Progenitor cell of endocrine pancreas (in vitro differentiated cells): ENCODE measurements at regions not wholly inside any gene's neighbourhood (a gene's known extent, or its start where the extent isn't known, plus 50 kb on each side); places are given as distances from the start of the nearest gene placed in this dataset.

Experiments used
- DNase-seq: peaks from one replicate; pipeline ENCODE4 v3.0.0; 2021; ENCODE audit warnings: low spot score; ENCODE audit not compliant: unreplicated experiment
- H3K27ac Mint-ChIP-seq: 2 replicates; pipeline ENCODE4 v1.8.0; 2021; ENCODE audit warnings: mild to moderate bottlenecking, moderate library complexity, mixed read lengths
- H3K27me3 Mint-ChIP-seq: 2 replicates; pipeline ENCODE4 v1.8.0; 2021; ENCODE audit warnings: mixed read lengths
- H3K36me3 Mint-ChIP-seq: 2 replicates; pipeline ENCODE4 v1.8.0; 2022; ENCODE audit warnings: mixed read lengths; ENCODE audit not compliant: insufficient read depth
- H3K4me1 Mint-ChIP-seq: 2 replicates; pipeline ENCODE4 v1.8.0; 2021; ENCODE audit warnings: low read depth, mixed read lengths
- H3K4me3 Mint-ChIP-seq: 2 replicates; pipeline ENCODE4 v1.8.0; 2021; ENCODE audit warnings: low read depth, mild to moderate bottlenecking, moderate library complexity, mixed read lengths
- H3K9me3 Mint-ChIP-seq: 2 replicates; pipeline ENCODE4 v1.8.0; 2021; ENCODE audit warnings: low read depth, mixed read lengths
- CTCF ChIP-seq: fragments of 200-600 bp; sonication (generic); IDR thresholded peaks from one replicate; pipeline ENCODE4 v1.5.0; 2021; ENCODE audit warnings: antibody characterized with exemption, mild to moderate bottlenecking; ENCODE audit not compliant: unreplicated experiment

GRCh38 chr6:128606611-128607010 lies 86.2 kb upstream of the PTPRK start:
- Mint-ChIP-seq H3K27ac (no peak overlapping the region), H3K4me3 (no peak overlapping the region), H3K9me3 (no peaks in the 10 kb centered on the region), H3K4me1 (peaks cover 4% of the 10 kb centered on the region), H3K36me3 (no peaks in the 10 kb centered on the region), H3K27me3 (peaks cover 6% of the 10 kb centered on the region)
- DNase-seq: no peak
- TF ChIP-seq CTCF: no peak

DNA sequence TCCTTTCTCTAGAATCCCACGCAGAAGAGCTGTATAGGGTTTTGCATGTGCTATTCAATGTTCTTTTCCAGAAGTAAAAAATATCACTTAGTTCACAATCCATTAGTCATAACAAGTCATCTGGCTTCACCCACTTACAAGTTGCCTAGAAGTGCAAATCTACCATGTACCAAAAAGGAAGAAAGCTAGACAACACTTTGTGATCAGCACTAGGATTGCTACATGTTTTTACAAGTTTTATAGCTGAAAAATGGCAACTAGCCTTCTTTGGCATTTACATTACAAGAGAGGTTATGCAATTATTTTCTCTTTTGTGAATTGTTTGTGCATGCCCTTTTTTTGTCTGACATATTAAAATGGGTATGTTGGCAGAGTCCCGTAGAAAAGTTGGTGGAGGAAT lies 85.6 kb upstream of the PTPRK start:
- H3K27ac Mint-ChIP-seq: no peak overlapping the region
- peaks cover 5% of the 10 kb centered on the region for H3K4me1 Mint-ChIP-seq
- H3K27me3 Mint-ChIP-seq: peaks cover 6% of the 10 kb centered on the region
- no peaks in the 10 kb centered on the region for H3K9me3 Mint-ChIP-seq
- H3K4me3 Mint-ChIP-seq: no peak overlapping the region
- H3K36me3 Mint-ChIP-seq: no peaks in the 10 kb centered on the region
- no peak for TF ChIP-seq CTCF
- no peak for DNase-seq

DNA sequence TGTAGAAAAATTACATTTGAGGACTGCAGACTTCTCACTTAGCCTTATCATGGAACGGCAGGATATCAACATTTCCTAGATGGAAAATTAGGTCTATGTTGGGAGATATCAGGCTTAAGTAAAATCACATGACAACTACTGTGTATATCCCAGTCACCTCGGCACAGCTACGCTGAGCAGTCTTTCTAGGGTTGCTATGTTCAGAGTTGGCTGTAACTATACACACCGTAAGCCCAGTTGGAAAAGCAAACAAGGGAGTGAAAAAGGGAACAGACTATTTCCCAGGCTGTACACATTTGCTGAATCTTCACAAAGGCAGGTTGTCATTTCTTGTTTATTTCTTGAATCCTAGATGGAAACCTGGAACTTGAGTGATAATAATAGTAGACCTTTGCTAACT lies 80.7 kb upstream of the PTPRK start:
- peaks cover 9% of the 10 kb centered on the region for H3K27me3 Mint-ChIP-seq
- H3K36me3 Mint-ChIP-seq: no peaks in the 10 kb centered on the region
- H3K4me1 Mint-ChIP-seq: peaks cover 24% of the 10 kb centered on the region
- H3K9me3 Mint-ChIP-seq: no peaks in the 10 kb centered on the region
- no peak for TF ChIP-seq CTCF
- no peak overlapping the region for H3K4me3 Mint-ChIP-seq
- no peak for DNase-seq
- H3K27ac Mint-ChIP-seq: no peak overlapping the region

GRCh38 chr6:128600397-128600951 lies 80.1 kb upstream of the PTPRK start:
- H3K9me3 Mint-ChIP-seq: no peaks in the 10 kb centered on the region
- H3K27me3 Mint-ChIP-seq: peaks cover 9% of the 10 kb centered on the region
- H3K4me1 Mint-ChIP-seq: peaks cover 24% of the 10 kb centered on the region
- no peak overlapping the region for H3K4me3 Mint-ChIP-seq
- no peak for TF ChIP-seq CTCF
- H3K36me3 Mint-ChIP-seq: no peaks in the 10 kb centered on the region
- no peak overlapping the region for H3K27ac Mint-ChIP-seq
- DNase-seq: no peak

DNA sequence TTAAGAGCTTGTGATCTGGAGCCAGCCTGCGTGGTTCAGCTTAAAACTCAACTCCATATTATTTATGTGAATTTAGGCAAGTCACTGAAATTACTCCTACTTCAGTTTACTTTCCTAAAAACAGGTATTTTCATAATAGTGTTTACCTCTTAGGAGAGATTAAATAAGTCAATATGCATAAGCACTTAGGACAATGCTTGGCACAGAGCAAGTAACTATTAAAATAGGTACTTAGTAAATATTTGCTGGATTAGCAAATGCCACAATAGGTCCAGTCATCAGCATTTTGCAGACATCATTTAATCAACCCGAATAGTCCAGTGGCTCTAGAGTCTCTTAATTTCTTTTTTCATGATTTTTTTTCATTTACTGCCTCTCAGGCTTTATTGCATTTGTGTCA lies 78.6 kb upstream of the PTPRK start:
- peaks cover 7% of the 10 kb centered on the region for H3K27me3 Mint-ChIP-seq
- no peaks in the 10 kb centered on the region for H3K36me3 Mint-ChIP-seq
- peaks cover 24% of the 10 kb centered on the region for H3K4me1 Mint-ChIP-seq
- no peak overlapping the region for H3K27ac Mint-ChIP-seq
- no peak for DNase-seq
- no peak overlapping the region for H3K4me3 Mint-ChIP-seq
- TF ChIP-seq CTCF: no peak
- H3K9me3 Mint-ChIP-seq: no peaks in the 10 kb centered on the region
